ENCODE measurements at regions not wholly inside any gene's neighbourhood (a gene's known extent, or its start where the extent isn't known, plus 50 kb on each side); places are given as distances from the start of the nearest gene placed in this dataset.

- H3K9me1 ChIP-seq (ENCODE audit: control insufficient read depth, extremely low read depth, insufficient read depth, low read length), result no peaks in the 10 kb centered on the region
- no peaks in the 10 kb centered on the region for H3K9me3 ChIP-seq (ENCODE audit: control insufficient read depth, low read depth, low read length)
- FAIRE-seq (no peak), DNase-seq (ENCODE audit: low read depth, low spot score) (no peak)
- H3K36me3 ChIP-seq (ENCODE audit: control insufficient read depth in 2 of 2, extremely low read depth in 1 of 2, insufficient read depth in 2 of 2, low read length in 2 of 2), result no peaks in the 10 kb centered on the region
- peaks cover 3% of the 10 kb centered on the region for H3K27me3 ChIP-seq (ENCODE audit: control insufficient read depth, extremely low read depth, insufficient read depth, low read length)
- H3K9ac ChIP-seq (ENCODE audit: control insufficient read depth, extremely low read depth, insufficient read depth, low read length), result no peak overlapping the region
- TF ChIP-seq, protein P1, sequence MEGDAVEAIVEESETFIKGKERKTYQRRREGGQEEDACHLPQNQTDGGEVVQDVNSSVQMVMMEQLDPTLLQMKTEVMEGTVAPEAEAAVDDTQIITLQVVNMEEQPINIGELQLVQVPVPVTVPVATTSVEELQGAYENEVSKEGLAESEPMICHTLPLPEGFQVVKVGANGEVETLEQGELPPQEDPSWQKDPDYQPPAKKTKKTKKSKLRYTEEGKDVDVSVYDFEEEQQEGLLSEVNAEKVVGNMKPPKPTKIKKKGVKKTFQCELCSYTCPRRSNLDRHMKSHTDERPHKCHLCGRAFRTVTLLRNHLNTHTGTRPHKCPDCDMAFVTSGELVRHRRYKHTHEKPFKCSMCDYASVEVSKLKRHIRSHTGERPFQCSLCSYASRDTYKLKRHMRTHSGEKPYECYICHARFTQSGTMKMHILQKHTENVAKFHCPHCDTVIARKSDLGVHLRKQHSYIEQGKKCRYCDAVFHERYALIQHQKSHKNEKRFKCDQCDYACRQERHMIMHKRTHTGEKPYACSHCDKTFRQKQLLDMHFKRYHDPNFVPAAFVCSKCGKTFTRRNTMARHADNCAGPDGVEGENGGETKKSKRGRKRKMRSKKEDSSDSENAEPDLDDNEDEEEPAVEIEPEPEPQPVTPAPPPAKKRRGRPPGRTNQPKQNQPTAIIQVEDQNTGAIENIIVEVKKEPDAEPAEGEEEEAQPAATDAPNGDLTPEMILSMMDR (optimal IDR thresholded peaks at IDR 0.05 in 1 of 3, IDR thresholded peaks at IDR 0.05 in 1 of 3, conservative IDR thresholded peaks at IDR 0.05 in 1 of 3; ENCODE audit: extremely low read depth in 1 of 3, insufficient read depth in 2 of 3, low read length in 3 of 3), result no peak
- TF ChIP-seq EZH2 (IDR thresholded peaks at IDR 0.05; ENCODE audit: low read length), result no peak
- no peak overlapping the region for H3K4me2 ChIP-seq (ENCODE audit: control insufficient read depth, extremely low read depth, insufficient read depth, low read depth, low read length)
- no peak overlapping the region for H3K4me3 ChIP-seq (ENCODE audit: control insufficient read depth in 2 of 3, extremely low read depth in 1 of 3, insufficient read depth in 2 of 3, low read depth in 1 of 3, low read length in 3 of 3)
- no peaks in the 10 kb centered on the region for H4K20me1 ChIP-seq (ENCODE audit: control insufficient read depth, extremely low read depth, insufficient read depth, low read length)
- no peaks in the 10 kb centered on the region for H3K79me2 ChIP-seq (ENCODE audit: control insufficient read depth, insufficient read depth, low read length)
- dilution Hi-C loops (cut with MboI; ENCODE audit: extremely low pct_ligation_motif_present, low sequenced_read_pairs), result no loop called here
- no peak overlapping the region for H3K27ac ChIP-seq (ENCODE audit: control insufficient read depth, insufficient read depth, low read length)
- no peak overlapping the region for H2AFZ ChIP-seq (ENCODE audit: control insufficient read depth, low read length)
- no peaks in the 10 kb centered on the region for H3K4me1 ChIP-seq (ENCODE audit: control insufficient read depth, extremely low read depth, insufficient read depth, low read length)
Observed at GRCh38 chr17:65473985-65474384, 87.5 kb downstream of the AXIN2 start.

DNA sequence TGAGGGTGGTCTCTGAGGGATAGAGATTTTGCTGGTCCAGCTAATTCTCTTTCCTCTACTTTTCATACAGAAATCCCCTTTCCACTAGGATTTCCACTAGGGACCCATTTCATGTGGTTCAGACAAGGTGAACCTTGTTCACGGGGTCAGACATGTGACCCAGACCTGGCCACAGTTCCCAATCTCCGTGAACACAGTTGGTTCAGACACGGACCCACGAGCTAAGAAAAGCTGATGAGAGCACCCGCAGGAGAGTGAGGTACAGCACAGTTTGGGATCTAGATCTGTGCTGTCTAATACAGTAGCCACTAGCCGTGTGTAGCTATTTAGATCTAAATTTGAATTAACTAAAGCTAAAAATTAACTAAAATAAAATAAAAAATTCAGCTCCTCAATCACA is 88.1 kb downstream of the AXIN2 start:
- FAIRE-seq (no peak), DNase-seq (ENCODE audit: low read depth, low spot score) (no peak)
- no peak overlapping the region for H3K4me3 ChIP-seq (ENCODE audit: control insufficient read depth in 2 of 3, extremely low read depth in 1 of 3, insufficient read depth in 2 of 3, low read depth in 1 of 3, low read length in 3 of 3)
- H3K4me1 ChIP-seq (ENCODE audit: control insufficient read depth, extremely low read depth, insufficient read depth, low read length), result no peaks in the 10 kb centered on the region
- H3K9me1 ChIP-seq (ENCODE audit: control insufficient read depth, extremely low read depth, insufficient read depth, low read length), result no peaks in the 10 kb centered on the region
- TF ChIP-seq, protein P1 (optimal IDR thresholded peaks at IDR 0.05 in 1 of 3, IDR thresholded peaks at IDR 0.05 in 1 of 3, conservative IDR thresholded peaks at IDR 0.05 in 1 of 3; ENCODE audit: extremely low read depth in 1 of 3, insufficient read depth in 2 of 3, low read length in 3 of 3), result no peak
- TF ChIP-seq EZH2 (IDR thresholded peaks at IDR 0.05; ENCODE audit: low read length), result no peak
- H3K79me2 ChIP-seq (ENCODE audit: control insufficient read depth, insufficient read depth, low read length), result no peaks in the 10 kb centered on the region
- no peaks in the 10 kb centered on the region for H3K36me3 ChIP-seq (ENCODE audit: control insufficient read depth in 2 of 2, extremely low read depth in 1 of 2, insufficient read depth in 2 of 2, low read length in 2 of 2)
- dilution Hi-C loops (cut with MboI; ENCODE audit: extremely low pct_ligation_motif_present, low sequenced_read_pairs), result no loop called here
- H3K9me3 ChIP-seq (ENCODE audit: control insufficient read depth, low read depth, low read length), result no peaks in the 10 kb centered on the region
- H3K9ac ChIP-seq (ENCODE audit: control insufficient read depth, extremely low read depth, insufficient read depth, low read length), result no peak overlapping the region
- peaks cover 3% of the 10 kb centered on the region for H3K27me3 ChIP-seq (ENCODE audit: control insufficient read depth, extremely low read depth, insufficient read depth, low read length)
- no peak overlapping the region for H3K4me2 ChIP-seq (ENCODE audit: control insufficient read depth, extremely low read depth, insufficient read depth, low read depth, low read length)
- no peak overlapping the region for H3K27ac ChIP-seq (ENCODE audit: control insufficient read depth, insufficient read depth, low read length)
- no peak overlapping the region for H2AFZ ChIP-seq (ENCODE audit: control insufficient read depth, low read length)
- H4K20me1 ChIP-seq (ENCODE audit: control insufficient read depth, extremely low read depth, insufficient read depth, low read length), result no peaks in the 10 kb centered on the region
